ENCODE measurements at regions not wholly inside any gene's neighbourhood (a gene's known extent, or its start where the extent isn't known, plus 50 kb on each side); places are given as distances from the start of the nearest gene placed in this dataset.

GRCh38 chr1:165053351-165053750, 303.2 kb downstream of the LMX1A start:
- no peak for TF ChIP-seq E2F3 (CRISPR knock-in tag; IDR thresholded peaks at IDR 0.05)
- 0 out of 2 replicates have a peak, but pooled peaks have one; percentile 10 for TF ChIP-seq NFE2 (IDR thresholded peaks at IDR 0.05; ENCODE audit: low read depth)
- Histone ChIP-seq H3K36me3 (ENCODE audit: control insufficient read depth, insufficient read depth, low read length) (no peaks in the 10 kb centered on the region), H3K27ac (ENCODE audit: extremely low read depth, low read depth, low read length) (no peak overlapping the region), H3K9ac (ENCODE audit: insufficient read depth in 1 of 2, low read depth in 2 of 2, low read length in 2 of 2) (no peak overlapping the region), H4K20me1 (replicated peaks; ENCODE audit: control insufficient read depth, insufficient read depth, low read length) (no peaks in the 10 kb centered on the region), H3K27me3 (ENCODE audit: control insufficient read depth in 2 of 2, insufficient read depth in 2 of 2, low read length in 2 of 2) (no peaks in the 10 kb centered on the region), H3K79me2 (ENCODE audit: control insufficient read depth, insufficient read depth, low read length) (no peaks in the 10 kb centered on the region), H3K9me1 (ENCODE audit: control insufficient read depth, insufficient read depth, low read length) (no peaks in the 10 kb centered on the region), H3K9me3 (replicated peaks; ENCODE audit: control insufficient read depth, insufficient read depth, low read depth, low read length) (no peaks in the 10 kb centered on the region; the same call in 1 of the 2 replicates), H2AFZ (ENCODE audit: low read depth, low read length) (no peak overlapping the region), H3K4me3 (no peak overlapping the region), H3K4me2 (ENCODE audit: insufficient read depth, low read length) (no peak overlapping the region), H3K4me1 (replicated peaks in 1 of 2; ENCODE audit: control insufficient read depth in 2 of 2, insufficient read depth in 2 of 2, low read length in 2 of 2) (no peaks in the 10 kb centered on the region)
- in situ Hi-C loops (cut with MboI) (loop anchor here (25.0 kb wide), 1 partner anchor 1641 kb away; no protein-coding TSS in a partner anchor), intact Hi-C loops (cut with micrococcal nuclease) (no loop called here)
- POLR2A ChIA-PET, result interaction anchor here (1.1 kb wide), 1 partner anchor 10 kb away, joined by 4 read pairs; no protein-coding TSS in a partner anchor
- WGBS (ENCODE audit: insufficient coverage, low coverage, missing lambda C conversion rate), result 0% methylated on average over 2 of the region's 2 CpGs
- no TSS peak for BruUV-seq (replicated peaks)
- ATAC-seq (no peak), FAIRE-seq (no peak), DNase-seq (ENCODE audit: extremely low read depth in 1 of 4, low spot score in 3 of 4) (no peak)
- CTCF ChIA-PET (ENCODE audit: low intra/inter-chr PET ratio), result no interaction called here

DNA sequence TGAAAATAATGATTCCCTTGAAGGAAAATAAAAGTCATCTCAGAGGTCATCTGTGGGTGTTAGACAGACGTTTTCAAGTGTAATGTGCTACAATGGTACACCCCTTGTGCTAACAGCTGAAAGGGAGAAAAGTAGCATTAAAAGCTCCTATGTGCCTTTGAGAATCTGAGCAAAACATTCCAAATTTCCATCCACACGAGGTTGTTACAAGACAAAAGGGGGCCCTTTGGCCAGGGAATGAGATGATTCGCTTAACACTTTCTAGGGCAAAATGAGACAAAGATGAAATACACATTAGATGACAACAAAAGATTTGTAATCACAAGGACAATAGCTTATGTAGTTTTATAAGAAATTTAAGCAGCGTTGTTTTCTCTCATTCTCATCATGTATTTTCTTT, 303.6 kb downstream of the LMX1A start:
- 0% methylated on average over 4 of the region's 4 CpGs for WGBS (ENCODE audit: insufficient coverage, low coverage, missing lambda C conversion rate)
- no peak for ATAC-seq
- in situ Hi-C loops (cut with MboI), result loop anchor here (25.0 kb wide), 1 partner anchor 1641 kb away; no protein-coding TSS in a partner anchor
- TF ChIP-seq GMEB1 (CRISPR knock-in tag; IDR thresholded peaks at IDR 0.05) (no peak), TBL1XR1 (IDR thresholded peaks at IDR 0.05; ENCODE audit: low read length in 2 of 2) (no peak), ARNT (IDR thresholded peaks at IDR 0.05) (no peak), DEAF1 (CRISPR knock-in tag; IDR thresholded peaks at IDR 0.05) (no peak)

More for the DNA sequence above, 303.6 kb downstream of the LMX1A start:
- Histone ChIP-seq H3K27me3 (ENCODE audit: control insufficient read depth in 2 of 2, insufficient read depth in 2 of 2, low read length in 2 of 2) (0 out of 5 replicates have a peak, but pooled peaks cover 0 to under 1% of the 10 kb centered on the region in 2 experiments), H3K79me2 (ENCODE audit: control insufficient read depth, insufficient read depth, low read length) (no peaks in the 10 kb centered on the region), H3K27ac (ENCODE audit: extremely low read depth, low read depth, low read length) (no peak overlapping the region), H3K9me1 (ENCODE audit: control insufficient read depth, insufficient read depth, low read length) (no peaks in the 10 kb centered on the region), H3K9ac (ENCODE audit: insufficient read depth in 1 of 2, low read depth in 2 of 2, low read length in 2 of 2) (no peak overlapping the region), H3K4me2 (ENCODE audit: insufficient read depth, low read length) (no peak overlapping the region), H4K20me1 (replicated peaks; ENCODE audit: control insufficient read depth, insufficient read depth, low read length) (no peaks in the 10 kb centered on the region), H3K36me3 (ENCODE audit: control insufficient read depth, insufficient read depth, low read length) (no peaks in the 10 kb centered on the region), H3K4me1 (replicated peaks in 1 of 2; ENCODE audit: control insufficient read depth in 2 of 2, insufficient read depth in 2 of 2, low read length in 2 of 2) (no peaks in the 10 kb centered on the region), H3K9me3 (replicated peaks; ENCODE audit: control insufficient read depth, insufficient read depth, low read depth, low read length) (no peaks in the 10 kb centered on the region; the same call in 1 of the 2 replicates), H3K4me3 (no peak overlapping the region), H2AFZ (ENCODE audit: low read depth, low read length) (no peak overlapping the region)
- intact Hi-C loops (cut with micrococcal nuclease), result no loop called here
- BruUV-seq (replicated peaks), result no TSS peak
- CTCF ChIA-PET (ENCODE audit: low intra/inter-chr PET ratio), result no interaction called here
- DNase-seq (ENCODE audit: extremely low read depth in 1 of 4, low spot score in 3 of 4), result no peak
- FAIRE-seq, result no peak
- POLR2A ChIA-PET, result interaction anchor here (1.1 kb wide), 1 partner anchor 10 kb away, joined by 4 read pairs; no protein-coding TSS in a partner anchor
